Kidney capillary endothelial cell (primary cell): ENCODE measurements at regions not wholly inside any gene's neighbourhood (a gene's known extent, or its start where the extent isn't known, plus 50 kb on each side); places are given as distances from the start of the nearest gene placed in this dataset.
"Not testable (repeated sequence)": the region's sequence is repeated elsewhere in the genome, so short reads cannot be mapped to it uniquely, and the experiment has no call there.

ENCODE experiments used
- DNase-seq: peaks from one replicate; pipeline ENCODE4 v3.0.0-alpha.2; 2018; ENCODE audit warnings: low spot score

DNA sequence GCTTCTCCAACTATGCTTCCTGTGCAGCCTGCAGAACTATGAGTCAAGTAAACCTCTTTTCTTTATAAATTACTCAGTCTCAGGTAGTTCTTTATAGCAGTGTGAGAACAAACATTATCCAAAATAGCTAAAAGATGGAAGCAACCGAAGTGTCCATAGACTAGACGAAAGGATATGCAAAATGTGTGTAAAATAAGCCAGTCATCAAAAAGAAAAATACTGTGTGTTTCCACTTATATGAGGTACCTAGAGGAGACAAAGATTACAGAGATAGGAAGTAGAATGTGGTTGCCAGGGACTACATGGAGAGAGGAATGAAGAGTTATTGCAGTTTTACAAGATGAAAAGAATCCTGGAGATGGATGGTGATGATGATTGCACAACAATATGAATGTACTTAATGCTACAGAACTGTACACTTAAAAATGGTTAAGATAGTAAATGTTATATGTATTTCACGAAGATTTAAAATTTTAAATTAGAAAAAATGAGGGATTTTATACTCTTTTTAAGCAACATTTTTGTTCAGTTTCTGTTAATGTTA, 99.3 kb upstream of the FN1 start:
- no peak for DNase-seq

DNA sequence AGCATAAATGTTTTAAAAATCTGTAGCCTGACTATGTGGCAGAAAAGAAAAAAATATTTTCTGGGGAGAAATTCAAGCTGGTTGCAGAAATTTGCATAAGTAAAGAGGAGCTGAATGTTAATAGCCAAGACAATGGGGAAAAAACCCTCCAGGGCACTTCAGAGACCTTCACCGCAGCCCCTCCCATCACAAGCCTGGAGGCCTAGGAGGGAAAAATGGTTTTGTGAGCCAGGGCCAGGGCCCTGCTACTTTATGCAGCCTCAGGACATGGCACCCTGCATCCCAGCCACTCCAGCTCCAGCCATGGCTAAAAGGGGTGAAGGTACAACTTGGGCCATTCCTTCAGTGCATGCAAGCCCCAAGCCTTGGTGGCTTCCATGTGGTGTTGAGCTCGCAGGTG, 97.8 kb upstream of the FN1 start:
- DNase-seq = not testable (repeated sequence)

DNA sequence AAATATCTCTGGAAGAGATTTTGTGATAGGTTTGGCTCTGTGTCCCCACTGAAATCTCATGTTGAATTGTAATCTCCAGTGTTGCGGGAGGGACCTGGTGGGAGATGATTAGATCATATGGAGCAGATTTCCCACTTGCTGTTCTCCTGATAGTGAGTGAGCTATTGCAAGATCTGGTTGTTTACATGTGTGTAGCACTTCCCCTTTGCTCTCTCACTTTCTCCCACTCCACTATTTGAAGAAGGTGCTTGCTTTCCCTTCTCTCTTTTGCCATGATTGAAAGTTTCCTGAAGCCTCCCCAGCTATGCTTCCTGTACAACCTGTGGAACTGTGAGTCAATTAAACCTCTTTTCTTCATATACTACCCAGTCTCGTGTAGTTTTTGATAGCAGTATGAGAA, 97.0 kb upstream of the FN1 start:
- no peak for DNase-seq

DNA sequence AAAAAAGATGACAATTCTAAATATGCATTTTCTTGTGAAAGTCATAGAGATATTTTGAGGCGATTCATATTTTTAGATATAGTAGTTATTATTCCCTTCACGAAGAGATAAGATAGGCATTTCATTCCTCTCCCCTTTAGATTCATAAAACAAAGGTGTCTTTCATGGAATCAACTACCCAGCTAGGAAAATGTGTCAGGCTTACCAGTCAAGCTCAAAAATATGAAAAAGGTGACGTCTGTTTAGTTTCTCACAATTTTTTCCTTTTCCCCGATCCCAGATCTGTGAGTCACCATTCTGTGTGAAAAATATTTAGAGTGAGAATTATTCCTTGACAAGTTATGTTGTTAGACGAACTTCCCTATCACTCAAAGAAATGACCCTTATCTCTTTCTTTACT, 95.4 kb upstream of the FN1 start:
- no peak for DNase-seq

DNA sequence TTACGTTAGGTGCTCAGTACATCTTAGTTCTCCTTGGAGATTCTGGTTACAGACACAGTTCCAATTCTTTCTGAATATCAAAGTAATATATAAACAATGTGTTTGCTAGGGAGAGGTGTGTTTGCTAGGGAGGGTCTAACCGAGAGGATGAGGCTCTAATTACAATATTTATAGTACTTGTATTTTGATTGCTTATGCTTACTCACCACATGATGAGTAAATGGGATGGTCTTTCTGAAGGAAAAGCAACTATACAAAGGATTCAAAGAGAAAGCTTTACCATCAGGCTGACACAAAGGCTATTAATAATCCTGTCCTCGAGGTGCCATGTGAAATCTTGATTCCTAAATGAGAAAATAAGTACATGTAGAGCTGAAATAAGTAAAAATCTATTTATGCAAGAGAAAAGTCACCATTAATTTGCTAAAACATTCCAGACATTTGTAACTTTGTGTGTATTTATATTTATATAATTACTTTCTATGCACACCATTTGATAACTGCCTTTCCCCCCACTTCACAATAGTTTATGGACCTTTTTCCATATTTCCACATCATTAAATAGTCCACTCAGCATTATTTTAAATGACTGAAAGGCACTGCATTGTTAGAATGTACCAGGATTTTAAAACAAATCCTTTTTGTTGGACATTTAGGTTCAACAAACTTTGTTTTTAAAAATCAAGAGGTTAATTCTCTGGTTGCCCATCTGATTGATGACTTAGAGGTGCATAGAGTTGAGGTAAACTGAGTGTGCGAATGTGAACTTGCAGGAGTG, 94.5 kb upstream of the FN1 start:
- peak; percentile 57 for DNase-seq

DNA sequence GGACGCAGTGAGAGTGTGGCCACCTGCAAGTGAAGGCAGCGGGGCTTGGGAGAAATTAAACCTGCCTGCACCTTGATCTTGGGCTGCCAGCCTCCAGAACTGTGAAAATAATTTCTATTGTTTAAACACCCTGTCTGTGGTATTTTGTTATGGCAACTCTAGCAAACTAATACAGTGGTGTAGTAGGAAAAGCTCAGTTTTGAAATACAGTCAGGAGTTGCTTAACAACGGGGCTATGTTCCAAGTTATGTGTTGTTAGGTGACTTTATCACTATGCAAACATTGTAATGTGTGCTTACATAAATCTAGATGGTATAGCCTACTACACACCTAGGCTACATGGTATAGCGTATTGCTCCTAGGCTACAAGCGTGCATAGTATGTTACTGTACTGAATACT, 93.4 kb upstream of the FN1 start:
- no peak for DNase-seq

DNA sequence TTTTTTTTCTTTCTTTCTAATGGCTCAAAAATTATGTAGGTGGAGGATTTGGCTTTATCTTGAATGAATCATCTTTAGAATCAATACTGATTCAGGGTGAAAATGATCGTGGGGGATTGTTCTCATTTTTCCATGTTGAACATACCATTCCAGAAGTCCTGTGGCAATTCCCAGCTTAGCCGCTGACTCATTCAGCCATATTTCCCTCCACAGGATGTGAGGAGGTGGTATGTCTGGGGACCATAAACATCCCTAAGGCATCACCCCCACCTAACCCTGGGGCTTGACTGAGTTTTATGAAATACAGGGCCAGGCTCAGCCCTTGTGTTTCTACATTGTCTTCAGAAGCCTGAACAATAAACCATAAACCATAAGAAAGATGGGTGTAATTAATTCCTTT, 92.7 kb upstream of the FN1 start:
- DNase-seq = peak; percentile 91

DNA sequence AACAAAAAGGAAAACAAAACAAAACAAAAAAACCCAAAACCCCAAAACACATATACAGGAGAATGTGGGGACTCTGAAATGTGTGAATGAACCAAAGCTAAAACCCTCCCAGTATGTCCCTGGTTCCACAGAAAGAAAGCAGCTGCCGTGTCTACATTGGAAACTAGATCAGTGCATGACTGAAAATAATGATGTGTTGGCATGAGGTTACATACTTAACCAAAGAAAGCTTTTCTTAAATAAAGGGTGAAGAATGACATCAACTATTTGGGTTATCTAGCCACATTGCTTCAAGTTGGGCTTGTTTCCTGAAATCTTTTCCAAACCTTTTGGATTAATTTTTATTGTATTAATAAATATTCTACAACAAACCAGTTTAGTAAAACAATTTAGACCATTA, 91.9 kb upstream of the FN1 start:
- DNase-seq = no peak

DNA sequence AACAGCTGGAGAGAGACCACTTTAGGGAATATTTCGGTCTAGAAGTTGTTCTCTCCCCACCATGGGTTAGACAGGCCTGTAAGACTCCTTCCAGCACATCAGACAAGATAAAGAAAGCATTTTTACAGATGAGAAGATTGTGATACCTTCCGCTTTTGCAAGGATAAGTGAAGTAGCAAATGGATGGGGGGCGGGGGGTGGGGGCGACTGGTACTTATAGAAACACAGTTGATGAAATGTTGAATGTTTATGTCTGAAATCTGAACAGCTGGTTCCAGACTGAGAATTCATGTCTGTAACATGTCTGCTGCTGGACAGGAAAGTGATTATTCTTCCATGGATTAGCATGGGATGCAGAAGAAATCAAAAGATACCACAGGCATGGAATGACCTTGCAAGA, 90.5 kb upstream of the FN1 start:
- DNase-seq = no peak

DNA sequence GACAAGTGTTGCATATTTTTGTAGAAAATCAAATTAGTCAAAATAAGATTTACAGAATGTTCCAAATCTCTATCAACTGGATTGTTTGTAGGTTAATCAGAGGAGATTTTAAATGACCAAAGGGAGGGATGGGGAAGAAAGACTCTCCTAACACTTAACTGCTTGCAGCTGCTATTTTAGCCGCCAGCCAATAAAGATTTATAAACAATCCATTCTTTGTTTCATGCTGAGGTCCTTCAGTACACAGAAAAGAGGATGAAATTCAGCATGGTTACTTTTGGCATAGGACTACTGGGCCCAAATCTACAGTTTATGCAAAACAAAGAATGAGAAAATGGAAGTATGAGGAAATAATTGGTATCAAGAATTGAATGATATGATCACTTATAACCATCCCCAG, 86.4 kb upstream of the FN1 start:
- no peak for DNase-seq

DNA sequence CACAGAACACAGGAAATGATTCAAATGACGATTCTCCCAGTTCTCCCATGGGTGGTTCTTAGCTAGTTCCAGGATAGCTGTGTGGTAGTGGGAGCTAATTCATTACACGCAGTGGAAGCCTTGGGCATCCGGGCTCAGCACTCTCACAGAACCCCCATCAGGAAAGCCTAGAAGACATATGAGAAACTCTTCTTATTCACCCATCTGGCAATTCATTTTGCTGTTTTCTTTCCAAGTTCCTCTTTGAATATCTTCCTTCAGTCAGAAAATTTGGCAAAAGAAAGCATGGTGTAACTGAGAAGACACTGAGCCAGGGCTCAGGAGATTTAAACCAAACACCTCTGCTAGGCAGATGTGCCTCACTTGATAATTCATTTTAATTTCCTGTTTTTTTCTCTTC, 85.2 kb upstream of the FN1 start:
- no peak for DNase-seq

DNA sequence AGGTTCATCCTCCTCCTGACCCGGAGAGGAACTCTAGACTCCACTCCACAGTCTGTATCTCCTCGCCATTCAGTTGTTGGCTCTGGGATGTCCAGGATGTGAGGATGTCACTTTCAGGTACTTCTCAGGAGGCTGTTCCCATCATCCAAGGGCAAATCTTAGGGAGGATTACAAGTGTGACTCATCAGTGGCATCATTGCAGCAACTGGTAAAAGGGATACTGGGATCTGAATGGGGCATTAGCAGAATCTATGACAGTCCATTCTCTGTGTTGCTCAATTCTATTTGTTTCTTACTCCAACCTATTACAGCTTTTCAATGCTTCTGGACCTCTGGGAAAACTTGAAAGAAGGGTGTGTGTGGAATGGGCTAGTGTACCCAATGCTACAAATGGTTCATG, 81.5 kb upstream of the FN1 start:
- DNase-seq = no peak

DNA sequence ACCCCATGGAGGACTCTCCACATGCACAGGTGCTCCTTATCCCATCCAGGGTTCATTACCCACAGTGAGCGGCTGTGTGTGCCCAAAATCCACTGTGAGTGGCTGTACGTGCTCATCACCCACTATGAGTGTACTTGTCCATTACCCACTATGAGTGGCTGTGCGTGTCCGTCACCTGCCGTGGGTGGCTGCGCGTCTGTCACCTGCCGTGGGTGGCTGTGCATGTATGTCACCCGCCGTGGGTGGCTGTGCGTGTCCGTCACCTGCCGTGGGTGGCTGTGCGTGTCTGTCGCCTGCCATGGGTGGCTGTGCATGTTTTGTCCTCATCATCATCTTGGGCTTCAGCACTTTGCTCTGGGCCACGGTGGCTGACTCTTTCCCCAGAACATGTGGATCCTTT, 78.6 kb upstream of the FN1 start:
- DNase-seq = no peak

DNA sequence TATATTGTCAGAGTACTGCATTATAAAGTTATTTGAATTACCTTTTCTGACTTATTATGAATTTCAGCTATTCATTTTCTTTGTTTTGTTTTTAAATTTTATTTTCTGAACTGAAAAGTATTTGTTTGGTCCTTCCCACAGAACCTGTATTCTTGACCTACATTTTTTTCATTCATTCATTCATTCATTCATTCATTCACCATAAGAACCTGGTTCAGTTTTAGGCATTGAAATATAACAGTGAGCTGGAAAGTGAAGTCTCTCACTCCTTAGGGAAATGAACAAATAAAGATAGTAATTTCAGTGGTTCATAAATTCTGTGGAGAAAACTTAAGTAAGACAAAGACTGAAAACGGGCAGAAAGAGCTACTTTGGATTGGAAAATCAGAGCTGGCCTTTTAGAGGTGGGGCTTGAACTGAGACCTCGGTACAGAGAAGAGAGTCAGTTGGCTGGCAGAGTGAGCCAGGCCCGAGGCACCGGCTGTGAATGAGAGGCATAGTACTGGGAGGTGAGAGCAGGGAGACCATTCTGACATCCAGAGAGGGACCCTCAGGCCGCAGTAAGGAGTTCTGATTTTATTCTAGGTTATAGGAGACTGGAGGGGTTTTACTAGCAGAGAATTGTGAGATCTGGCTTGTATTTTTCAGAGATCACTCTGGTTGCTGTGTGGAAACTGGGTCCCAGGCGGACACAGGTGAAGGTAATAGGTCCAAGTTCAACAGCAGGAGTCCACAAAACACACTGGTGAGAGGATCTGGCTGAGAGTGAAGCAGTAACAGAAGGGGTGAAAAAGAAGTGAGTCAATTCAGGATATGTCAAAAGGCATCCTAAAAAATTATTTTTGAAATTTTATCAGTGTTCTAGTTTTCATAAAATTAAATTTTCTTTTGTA, 75.8 kb upstream of the FN1 start:
- DNase-seq = no peak

DNA sequence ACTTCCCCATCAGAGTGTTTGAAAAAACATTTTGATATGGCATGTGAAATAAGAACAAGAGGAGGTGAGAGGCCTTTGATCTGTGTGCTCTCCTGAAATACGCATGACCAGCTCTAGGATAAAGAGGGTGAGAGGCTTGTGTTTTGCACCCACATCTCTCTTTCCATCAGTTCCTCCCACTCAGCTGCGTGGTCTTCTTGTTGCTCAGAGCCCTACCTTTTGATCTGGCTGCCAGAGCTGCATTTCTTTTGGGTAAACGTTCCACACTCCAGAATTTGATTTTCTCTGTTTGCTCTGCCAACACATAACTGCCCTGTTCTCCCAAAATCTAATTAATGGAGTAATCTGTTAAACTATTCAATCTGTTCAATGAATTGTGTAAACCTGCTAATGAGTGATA, 72.0 kb upstream of the FN1 start:
- DNase-seq = no peak

DNA sequence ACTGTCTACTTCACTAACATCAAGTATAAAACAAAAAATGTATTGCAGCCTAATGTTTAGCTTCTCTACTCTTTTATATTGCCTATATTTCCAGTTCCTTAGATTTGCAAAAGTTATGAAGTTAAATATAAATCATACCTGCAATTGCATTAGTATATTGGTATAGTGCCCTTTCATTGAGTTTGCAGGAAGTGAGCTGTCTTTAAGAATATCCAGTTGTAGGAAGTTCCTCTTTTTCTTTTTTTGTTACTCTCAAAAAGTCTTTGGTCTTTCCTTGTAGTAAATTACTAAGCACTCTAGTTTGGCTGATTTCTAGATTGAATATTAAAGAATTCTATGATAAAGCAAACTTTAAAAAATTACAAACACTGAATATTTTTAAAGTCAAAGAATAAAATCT, 71.3 kb upstream of the FN1 start:
- DNase-seq = no peak

DNA sequence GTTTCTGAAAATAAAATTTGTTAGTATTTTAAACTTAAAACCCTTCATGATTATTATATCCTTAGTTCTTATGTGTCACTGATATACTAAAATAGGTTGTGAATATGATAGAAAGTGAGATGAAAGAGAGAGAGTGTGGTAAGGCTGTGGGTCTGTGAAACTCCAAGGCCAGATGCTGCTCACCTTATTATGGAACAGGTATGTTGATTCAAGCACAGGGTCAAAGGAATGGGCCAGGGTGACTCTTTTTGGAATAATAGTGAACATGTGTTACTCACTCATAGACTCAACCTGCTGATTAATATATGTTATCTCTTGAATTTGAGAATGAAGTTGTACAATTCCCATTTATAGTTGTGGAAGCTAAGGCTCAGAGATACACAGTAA, 70.7 kb upstream of the FN1 start:
- no peak for DNase-seq

DNA sequence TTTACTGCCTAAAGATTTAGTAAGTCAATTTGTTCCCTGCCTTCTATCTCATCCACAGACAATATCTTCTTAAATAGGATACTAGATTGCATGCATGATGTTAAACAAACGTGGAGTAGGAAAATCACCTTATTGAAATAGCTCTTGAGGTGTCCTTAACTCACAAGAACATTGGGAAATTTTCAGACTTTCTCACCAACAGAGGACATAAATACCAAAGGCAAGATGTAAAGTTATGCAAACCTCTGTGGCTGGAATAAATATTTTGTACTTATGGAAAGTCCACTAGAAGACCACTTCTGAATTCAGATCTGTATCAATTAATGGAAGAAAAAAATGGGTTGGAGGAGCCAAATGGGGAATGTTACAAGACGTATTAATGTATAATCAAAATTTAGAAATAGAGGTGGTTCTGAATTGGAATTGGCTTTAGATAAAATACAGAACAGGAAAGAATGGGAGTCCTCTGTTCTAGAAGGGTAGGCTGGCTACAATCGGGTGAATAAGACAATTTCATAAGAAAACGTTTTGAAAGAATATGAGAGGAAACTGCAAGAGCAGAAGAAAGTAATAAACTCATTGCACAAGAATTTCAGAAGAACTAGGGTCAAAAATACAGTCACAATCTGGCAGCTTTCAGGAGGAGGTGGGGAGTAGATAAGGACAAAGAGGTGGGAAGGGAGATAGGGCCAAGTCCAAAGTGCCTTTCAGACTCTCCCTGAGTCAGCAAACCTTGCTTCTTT, 69.3 kb upstream of the FN1 start:
- DNase-seq = no peak

DNA sequence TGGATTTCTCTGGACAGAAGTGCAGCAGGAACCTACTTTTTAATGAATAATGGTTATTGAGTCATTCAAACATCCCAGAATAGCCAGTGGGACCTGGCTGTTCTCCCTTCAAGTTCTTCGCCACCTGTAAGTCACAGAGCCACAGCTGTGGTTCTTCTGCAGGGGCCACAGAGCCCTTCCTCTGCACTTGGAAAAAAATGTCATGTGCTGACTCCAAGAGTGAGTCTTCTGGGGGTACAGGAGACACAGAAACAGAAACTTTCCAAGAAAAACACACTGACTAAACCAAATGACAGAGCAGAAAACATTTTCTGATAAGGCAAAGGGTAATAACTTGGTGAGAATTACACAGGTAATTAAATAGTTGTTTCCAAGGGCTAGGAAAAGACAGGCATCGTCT, 68.7 kb upstream of the FN1 start:
- no peak for DNase-seq

DNA sequence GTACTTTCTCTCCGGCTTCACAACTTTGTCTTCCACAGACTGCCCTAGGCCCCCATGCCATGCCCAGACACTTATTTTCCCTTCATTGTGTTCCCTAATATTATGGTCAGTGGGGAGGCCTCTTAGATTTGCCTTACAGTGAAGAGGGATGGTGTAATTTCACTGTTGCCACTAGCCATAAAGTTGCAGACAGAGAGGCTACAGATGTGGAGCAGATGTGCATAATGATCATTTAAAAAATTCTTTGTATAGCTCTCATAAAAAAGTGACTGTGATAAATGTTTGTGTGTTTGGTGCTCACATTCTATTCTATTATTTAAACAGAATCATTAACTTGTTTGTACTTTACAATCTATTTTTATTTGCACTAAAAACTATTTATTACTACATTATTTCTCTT, 67.5 kb upstream of the FN1 start:
- no peak for DNase-seq

DNA sequence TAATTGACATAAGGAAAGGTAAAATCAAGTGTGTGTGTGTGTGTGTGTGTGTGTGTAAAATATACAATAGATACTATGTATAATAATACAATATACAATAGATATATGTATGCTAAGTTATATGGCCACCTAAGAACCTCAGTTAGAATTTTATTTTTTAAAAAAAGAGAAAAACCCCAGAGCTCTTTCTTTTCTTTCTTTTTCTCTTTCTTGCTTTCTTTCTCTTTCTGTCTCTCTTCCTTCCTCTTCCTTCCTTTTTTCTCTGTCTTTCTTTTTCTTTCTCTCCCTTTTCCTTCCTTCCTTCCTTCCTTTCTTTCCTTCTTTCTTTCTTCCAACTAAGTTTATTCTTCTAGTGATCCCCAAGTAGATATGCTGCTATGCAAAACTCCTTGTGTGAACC, 64.6 kb upstream of the FN1 start:
- DNase-seq = no peak

DNA sequence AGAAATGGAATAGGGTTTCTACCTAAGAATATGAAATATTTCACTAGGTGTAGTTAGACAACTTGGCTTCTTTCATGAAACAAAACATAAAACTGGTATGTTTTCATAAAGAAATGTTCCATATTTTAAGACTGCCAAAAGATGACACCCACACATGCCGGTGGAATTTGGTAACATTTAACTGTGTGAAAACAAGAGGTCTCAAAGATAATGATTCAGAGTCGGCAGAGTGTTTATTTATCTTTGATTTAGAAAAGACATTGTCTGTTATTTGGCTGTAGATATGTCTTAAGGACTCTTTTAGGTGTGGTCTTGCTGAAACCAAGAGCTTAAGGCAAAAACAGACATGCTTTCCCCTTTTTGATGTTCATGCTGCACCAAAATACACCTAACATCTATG, 63.5 kb upstream of the FN1 start:
- DNase-seq = no peak

DNA sequence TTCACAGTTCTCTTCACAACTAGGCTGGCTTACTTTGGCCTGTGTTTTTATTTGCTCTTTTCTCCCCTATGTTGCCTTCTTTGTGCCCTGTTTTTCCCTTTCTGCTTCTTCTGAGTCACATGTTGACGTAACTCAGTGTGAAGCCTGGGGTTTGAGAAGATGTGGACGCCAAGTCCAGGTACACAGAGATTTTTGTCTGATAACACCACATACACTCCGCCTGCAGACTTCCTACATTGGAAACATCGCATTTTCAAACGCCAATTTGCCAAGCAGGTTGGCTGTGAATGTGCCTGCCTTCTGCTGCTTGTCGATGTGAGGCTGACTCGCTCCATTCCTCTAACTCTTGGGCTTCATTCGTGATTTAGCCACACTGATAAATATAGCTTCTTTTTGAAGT, 62.6 kb upstream of the FN1 start:
- DNase-seq = no peak
